ENCODE measurements at regions not wholly inside any gene's neighbourhood (a gene's known extent, or its start where the extent isn't known, plus 50 kb on each side); places are given as distances from the start of the nearest gene placed in this dataset.

DNA sequence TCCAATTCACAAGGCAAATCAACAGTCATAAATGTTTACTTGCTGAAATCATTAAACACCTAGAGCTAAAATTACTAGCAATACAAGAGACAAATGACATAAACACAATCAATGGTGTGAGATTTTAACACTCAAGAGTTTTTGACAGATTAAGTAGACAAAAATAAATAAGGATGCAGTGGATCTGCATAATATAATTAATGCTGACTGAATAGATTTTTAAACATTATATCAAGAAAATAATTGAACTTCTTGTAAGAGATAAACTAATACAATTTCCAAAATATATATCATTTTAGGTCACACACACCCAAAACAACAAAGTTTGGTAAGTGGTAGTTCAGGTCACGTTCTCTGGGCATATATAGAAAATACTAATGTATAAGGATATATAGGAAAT lies 322.6 kb upstream of the XYLT1 start:
- peaks cover 2% of the 10 kb centered on the region; the same call in 1 of the 2 replicates for H3K27me3 ChIP-seq (ENCODE audit: control insufficient read depth, insufficient read depth, low read length)
- no peak overlapping the region for H3K4me3 ChIP-seq (ENCODE audit: low read depth, low read length)
- DNase-seq (ENCODE audit: low read depth) = no peak
- ChIA-PET CTCF (interaction anchor here (1.4 kb wide), 1 partner anchor 9 kb away, joined by 5 read pairs; no protein-coding TSS in a partner anchor), POLR2A (no interaction called here)
- H3K36me3 ChIP-seq (ENCODE audit: control insufficient read depth, insufficient read depth, low read length) = no peaks in the 10 kb centered on the region
- TF ChIP-seq, protein P1, sequence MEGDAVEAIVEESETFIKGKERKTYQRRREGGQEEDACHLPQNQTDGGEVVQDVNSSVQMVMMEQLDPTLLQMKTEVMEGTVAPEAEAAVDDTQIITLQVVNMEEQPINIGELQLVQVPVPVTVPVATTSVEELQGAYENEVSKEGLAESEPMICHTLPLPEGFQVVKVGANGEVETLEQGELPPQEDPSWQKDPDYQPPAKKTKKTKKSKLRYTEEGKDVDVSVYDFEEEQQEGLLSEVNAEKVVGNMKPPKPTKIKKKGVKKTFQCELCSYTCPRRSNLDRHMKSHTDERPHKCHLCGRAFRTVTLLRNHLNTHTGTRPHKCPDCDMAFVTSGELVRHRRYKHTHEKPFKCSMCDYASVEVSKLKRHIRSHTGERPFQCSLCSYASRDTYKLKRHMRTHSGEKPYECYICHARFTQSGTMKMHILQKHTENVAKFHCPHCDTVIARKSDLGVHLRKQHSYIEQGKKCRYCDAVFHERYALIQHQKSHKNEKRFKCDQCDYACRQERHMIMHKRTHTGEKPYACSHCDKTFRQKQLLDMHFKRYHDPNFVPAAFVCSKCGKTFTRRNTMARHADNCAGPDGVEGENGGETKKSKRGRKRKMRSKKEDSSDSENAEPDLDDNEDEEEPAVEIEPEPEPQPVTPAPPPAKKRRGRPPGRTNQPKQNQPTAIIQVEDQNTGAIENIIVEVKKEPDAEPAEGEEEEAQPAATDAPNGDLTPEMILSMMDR (IDR thresholded peaks at IDR 0.05; ENCODE audit: insufficient read depth, low read depth, low read length) = no peak

DNA sequence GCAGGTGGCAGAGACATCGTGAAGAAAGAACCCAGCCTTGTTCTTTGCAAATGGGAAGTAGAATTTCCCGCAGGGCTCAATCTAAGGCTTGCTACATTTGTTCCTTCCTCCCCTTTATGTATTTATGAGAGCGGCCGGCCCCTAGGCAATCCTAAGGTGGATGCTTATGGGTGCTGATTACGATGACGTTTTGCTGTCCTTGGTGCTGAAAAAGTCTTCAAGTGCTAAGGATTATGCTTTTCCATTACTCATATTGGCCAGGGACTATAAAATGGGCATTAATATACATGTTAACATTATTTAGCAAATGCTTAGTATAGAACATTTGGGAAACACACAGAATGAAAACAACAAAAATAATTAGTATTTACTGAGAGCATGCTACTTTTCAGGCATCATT lies 313.3 kb upstream of the XYLT1 start:
- TF ChIP-seq, protein P1 (IDR thresholded peaks at IDR 0.05; ENCODE audit: insufficient read depth, low read depth, low read length) = no peak
- DNase-seq (ENCODE audit: low read depth) = no peak
- Histone ChIP-seq H3K27me3 (ENCODE audit: control insufficient read depth, insufficient read depth, low read length) (peaks cover 2% of the 10 kb centered on the region; the same call in 1 of the 2 replicates), H3K36me3 (ENCODE audit: control insufficient read depth, insufficient read depth, low read length) (no peaks in the 10 kb centered on the region), H3K4me3 (ENCODE audit: low read depth, low read length) (no peak overlapping the region)
- POLR2A ChIA-PET = no interaction called here
- CTCF ChIA-PET = interaction anchor here (0.8 to 1.4 kb wide), 2 partner anchors 11 to 30 kb away, joined by 3 to 5 read pairs; no protein-coding TSS in a partner anchor

DNA sequence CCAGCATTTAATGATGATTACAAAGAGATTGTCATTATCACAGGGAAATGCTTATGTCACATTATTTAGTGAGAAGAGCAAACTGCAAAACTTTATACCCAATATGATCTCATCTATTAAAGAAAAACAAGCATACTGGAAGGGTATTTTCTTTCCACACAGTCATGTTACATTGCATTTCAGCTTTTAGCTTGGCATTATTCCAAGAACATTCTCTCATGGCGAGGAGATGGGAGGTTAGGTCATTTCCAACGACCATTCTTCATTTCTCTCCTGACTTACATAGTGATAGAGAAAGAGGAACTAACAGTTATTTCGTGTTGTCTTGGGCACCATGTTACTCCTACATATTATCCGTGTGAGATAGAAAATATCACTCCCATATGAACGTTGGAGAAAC lies 309.4 kb upstream of the XYLT1 start:
- TF ChIP-seq, protein P1 (IDR thresholded peaks at IDR 0.05; ENCODE audit: insufficient read depth, low read depth, low read length) = no peak
- ChIA-PET CTCF (no interaction called here), POLR2A (no interaction called here)
- DNase-seq (ENCODE audit: low read depth) = no peak
- Histone ChIP-seq H3K27me3 (ENCODE audit: control insufficient read depth, insufficient read depth, low read length) (no peaks in the 10 kb centered on the region), H3K36me3 (ENCODE audit: control insufficient read depth, insufficient read depth, low read length) (no peaks in the 10 kb centered on the region), H3K4me3 (ENCODE audit: low read depth, low read length) (no peak overlapping the region)

DNA sequence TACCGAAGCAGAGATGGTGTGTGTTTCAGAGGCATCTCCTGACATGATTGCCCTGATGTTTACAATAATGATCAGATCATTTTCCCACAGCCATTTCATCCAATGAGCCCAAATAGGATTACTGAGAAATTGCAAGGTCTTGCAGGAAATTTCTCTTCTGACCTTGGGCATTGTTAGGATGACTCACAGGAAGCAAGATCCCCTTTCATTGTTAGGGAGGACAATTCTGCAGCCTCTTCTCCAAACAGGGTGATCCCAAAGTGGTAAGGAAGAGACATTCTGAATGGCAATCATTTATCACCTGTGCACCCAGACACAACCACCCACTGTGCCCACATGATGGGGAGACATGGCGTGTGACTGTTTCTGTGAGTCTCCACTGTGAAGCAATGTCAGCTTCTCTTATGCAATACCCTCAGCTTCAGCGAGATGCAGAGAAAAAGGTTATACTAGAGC lies 306.7 kb upstream of the XYLT1 start:
- H3K36me3 ChIP-seq (ENCODE audit: control insufficient read depth, insufficient read depth, low read length) = no peaks in the 10 kb centered on the region
- no peak overlapping the region for H3K4me3 ChIP-seq (ENCODE audit: low read depth, low read length)
- ChIA-PET CTCF (no interaction called here), POLR2A (no interaction called here)
- TF ChIP-seq, protein P1 (IDR thresholded peaks at IDR 0.05; ENCODE audit: insufficient read depth, low read depth, low read length) = no peak
- DNase-seq (ENCODE audit: low read depth) = no peak
- no peaks in the 10 kb centered on the region for H3K27me3 ChIP-seq (ENCODE audit: control insufficient read depth, insufficient read depth, low read length)

DNA sequence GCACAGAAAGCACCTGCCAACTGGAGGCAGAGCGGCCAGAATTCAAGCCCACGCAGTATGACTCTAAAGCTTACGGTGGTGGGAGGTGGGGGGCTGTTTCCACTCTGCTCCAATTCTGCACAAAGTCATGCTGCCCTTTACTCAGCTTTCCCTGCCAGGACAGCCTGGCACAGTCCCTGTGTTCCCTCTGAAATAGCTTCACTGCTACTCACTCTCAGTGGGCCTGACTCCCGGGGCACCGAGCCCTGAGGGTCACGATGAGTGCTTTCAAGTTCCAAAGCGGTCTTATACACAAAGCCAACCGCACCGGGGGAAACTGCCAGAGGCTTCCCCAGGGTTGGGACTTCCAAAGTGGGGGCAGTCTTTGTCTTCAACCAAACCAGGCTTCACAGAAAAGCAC lies 306.1 kb upstream of the XYLT1 start:
- no peak for DNase-seq (ENCODE audit: low read depth)
- TF ChIP-seq, protein P1 (IDR thresholded peaks at IDR 0.05; ENCODE audit: insufficient read depth, low read depth, low read length) = no peak
- Histone ChIP-seq H3K27me3 (ENCODE audit: control insufficient read depth, insufficient read depth, low read length) (no peaks in the 10 kb centered on the region), H3K4me3 (ENCODE audit: low read depth, low read length) (no peak overlapping the region), H3K36me3 (ENCODE audit: control insufficient read depth, insufficient read depth, low read length) (no peaks in the 10 kb centered on the region)
- ChIA-PET POLR2A (no interaction called here), CTCF (no interaction called here)
